Type B pancreatic cell (in vitro differentiated cells): ENCODE measurements at regions not wholly inside any gene's neighbourhood (a gene's known extent, or its start where the extent isn't known, plus 50 kb on each side); places are given as distances from the start of the nearest gene placed in this dataset.

ENCODE experiments used
- DNase-seq: peaks from one replicate; pipeline ENCODE4 v3.0.0; 2021; ENCODE audit warnings: mixed read lengths; ENCODE audit not compliant: unreplicated experiment; ENCODE audit errors: extremely low spot score
- H3K27ac Mint-ChIP-seq: 2 replicates; pipeline ENCODE4 v1.8.0; 2021; ENCODE audit warnings: mild to moderate bottlenecking, mixed read lengths
- H3K27me3 Mint-ChIP-seq: 2 replicates; pipeline ENCODE4 v1.8.0; 2021; ENCODE audit warnings: mixed read lengths
- H3K36me3 Mint-ChIP-seq: 2 replicates; pipeline ENCODE4 v1.8.0; 2021; ENCODE audit warnings: mixed read lengths
- H3K4me1 Mint-ChIP-seq: one replicate; pipeline ENCODE4 v1.8.0; 2021; ENCODE audit warnings: mixed read lengths; ENCODE audit not compliant: unreplicated experiment
- H3K4me3 Mint-ChIP-seq: 2 replicates; pipeline ENCODE4 v1.8.0; 2021; ENCODE audit warnings: mild to moderate bottlenecking, mixed read lengths
- H3K9me3 Mint-ChIP-seq: 2 replicates; pipeline ENCODE4 v1.8.0; 2021; ENCODE audit warnings: mixed read lengths
- CTCF ChIP-seq: fragments of 200-600 bp; sonication (generic); conservative IDR thresholded peaks from 2 replicates; pipeline ENCODE4 v1.5.0; 2021; ENCODE audit warnings: antibody characterized with exemption, mild to moderate bottlenecking

DNA sequence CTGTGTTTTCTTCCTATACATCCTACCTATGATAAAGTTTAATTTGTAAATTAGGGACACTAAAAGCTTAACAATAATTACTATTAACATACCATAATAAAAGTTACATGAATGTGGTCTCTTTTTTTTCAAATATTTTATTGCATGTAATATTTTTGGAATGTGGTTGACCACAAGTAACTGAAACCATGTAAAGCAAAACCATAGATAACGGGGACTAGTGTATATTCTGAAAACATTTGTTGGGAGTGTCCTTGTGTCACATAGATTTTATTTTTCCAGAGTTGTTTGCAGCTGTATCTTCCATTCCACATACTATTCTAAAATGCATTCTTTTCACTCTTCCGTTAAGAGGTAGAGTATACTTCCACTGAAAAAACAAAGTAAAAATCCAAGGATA is 200.4 kb downstream of the KIF18A start:
- H3K9me3 Mint-ChIP-seq, result no peaks in the 10 kb centered on the region
- no peaks in the 10 kb centered on the region for H3K36me3 Mint-ChIP-seq
- no peaks in the 10 kb centered on the region for H3K4me1 Mint-ChIP-seq
- DNase-seq, result no peak
- H3K27ac Mint-ChIP-seq, result no peak overlapping the region
- no peak overlapping the region for H3K4me3 Mint-ChIP-seq
- no peak for TF ChIP-seq CTCF
- peaks cover 15% of the 10 kb centered on the region for H3K27me3 Mint-ChIP-seq

DNA sequence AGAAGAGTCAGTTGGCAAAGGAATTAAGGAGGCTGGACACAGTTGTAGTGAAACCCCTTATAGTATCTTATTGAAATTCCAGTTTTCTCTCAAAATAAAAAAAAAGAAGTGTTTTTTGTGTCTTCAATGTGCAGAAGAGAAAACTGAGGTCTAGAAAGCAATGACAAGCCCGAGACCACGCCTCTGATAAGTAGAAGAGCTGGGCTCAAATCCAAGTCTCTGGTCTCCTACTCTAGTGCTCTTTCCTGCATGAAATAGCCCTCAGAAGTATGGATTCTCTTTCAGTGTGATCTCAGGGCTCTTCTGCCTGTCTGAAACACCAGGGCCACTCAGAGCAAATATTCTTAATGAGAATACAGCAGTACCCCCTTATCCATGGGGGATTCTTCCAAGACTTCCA is 200.9 kb downstream of the KIF18A start:
- Mint-ChIP-seq H3K27me3 (peaks cover 16% of the 10 kb centered on the region), H3K27ac (no peak overlapping the region)

GRCh38 chr11:27904358-27905055 is 203.4 kb downstream of the KIF18A start:
- no peak for TF ChIP-seq CTCF
- Mint-ChIP-seq H3K27me3 (peaks cover 12% of the 10 kb centered on the region), H3K4me1 (no peaks in the 10 kb centered on the region), H3K36me3 (no peaks in the 10 kb centered on the region), H3K4me3 (no peak overlapping the region), H3K27ac (no peak overlapping the region), H3K9me3 (no peaks in the 10 kb centered on the region)
- DNase-seq, result no peak

More for the DNA sequence above, 200.9 kb downstream of the KIF18A start:
- no peaks in the 10 kb centered on the region for H3K9me3 Mint-ChIP-seq
- no peak for TF ChIP-seq CTCF
- H3K4me3 Mint-ChIP-seq, result no peak overlapping the region
- H3K36me3 Mint-ChIP-seq, result no peaks in the 10 kb centered on the region
- no peaks in the 10 kb centered on the region for H3K4me1 Mint-ChIP-seq
- no peak for DNase-seq

GRCh38 chr11:27902981-27903624 is 202.8 kb upstream of the BDNF start:
- Mint-ChIP-seq H3K4me1 (no peaks in the 10 kb centered on the region), H3K4me3 (no peak overlapping the region), H3K27me3 (peaks cover 12% of the 10 kb centered on the region), H3K9me3 (no peaks in the 10 kb centered on the region), H3K36me3 (no peaks in the 10 kb centered on the region), H3K27ac (no peak overlapping the region)
- TF ChIP-seq CTCF, result no peak
- no peak for DNase-seq

DNA sequence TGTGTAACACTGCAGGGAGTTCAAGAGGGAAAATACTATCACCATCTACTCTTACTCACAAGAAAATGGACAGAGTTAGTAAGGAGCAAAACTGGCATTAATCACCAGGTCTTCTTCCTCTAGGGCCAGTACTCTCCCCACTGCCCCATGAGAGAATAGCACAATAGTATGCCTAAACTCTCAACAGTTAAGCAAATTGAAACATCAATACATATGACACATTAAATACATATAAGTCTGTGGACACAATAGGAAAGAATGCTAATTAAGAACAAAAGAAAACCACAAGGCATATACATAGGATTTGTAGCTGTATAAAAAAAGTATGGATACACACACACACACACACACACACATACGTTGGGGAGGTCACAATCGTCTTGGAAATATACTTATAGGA is 197.9 kb upstream of the BDNF start:
- no peak for TF ChIP-seq CTCF
- Mint-ChIP-seq H3K9me3 (no peaks in the 10 kb centered on the region), H3K27ac (no peak overlapping the region), H3K4me1 (no peaks in the 10 kb centered on the region), H3K27me3 (peaks cover 13% of the 10 kb centered on the region), H3K36me3 (no peaks in the 10 kb centered on the region), H3K4me3 (no peak overlapping the region)
- DNase-seq, result no peak
